ENCODE measurements at regions not wholly inside any gene's neighbourhood (a gene's known extent, or its start where the extent isn't known, plus 50 kb on each side); places are given as distances from the start of the nearest gene placed in this dataset.

DNA sequence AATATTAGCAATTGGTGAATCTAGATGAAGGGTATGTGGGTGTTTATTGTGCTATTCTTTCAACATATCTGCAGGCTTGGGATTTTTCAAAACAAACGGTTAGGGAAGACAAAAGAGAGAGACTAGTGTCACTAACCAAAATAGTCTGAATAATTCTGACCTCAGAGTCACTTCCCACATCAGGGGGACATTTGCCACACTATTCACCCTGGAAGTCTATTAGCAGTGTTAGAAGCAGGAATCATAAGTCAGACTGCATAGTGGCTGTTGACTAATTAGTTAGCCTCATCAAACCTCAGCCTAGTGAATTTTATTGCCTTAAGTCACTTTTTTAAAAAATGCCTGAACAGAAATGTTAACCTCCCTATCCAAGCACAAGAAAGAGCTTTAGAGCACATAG, 169.2 kb upstream of the RGMB start:
- Histone ChIP-seq H3K27me3 (ENCODE audit: control insufficient read depth, insufficient read depth, low read length) (no peaks in the 10 kb centered on the region), H3K4me3 (ENCODE audit: low read depth in 2 of 2, low read length in 2 of 2) (no peak overlapping the region), H3K9me3 (ENCODE audit: control insufficient read depth, insufficient read depth, low read depth, low read length) (no peaks in the 10 kb centered on the region), H3K4me1 (ENCODE audit: control insufficient read depth, insufficient read depth, low read length) (no peaks in the 10 kb centered on the region), H3K36me3 (ENCODE audit: control insufficient read depth, insufficient read depth, low read length) (no peaks in the 10 kb centered on the region), H3K27ac (ENCODE audit: low read length) (no peak overlapping the region)
- POLR2A ChIA-PET, result no interaction called here
- ATAC-seq (no peak), DNase-seq (ENCODE audit: low read depth, low spot score) (no peak)
- intact Hi-C loops (cut with micrococcal nuclease; ENCODE audit: unreplicated experiment), result no loop called here
- CTCF ChIA-PET, result no interaction called here
- in situ Hi-C loops (cut with HindIII; ENCODE audit: low pct_unique_long_range_greater_than_20kb, low sequenced_read_pairs), result no loop called here
- TF ChIP-seq SIN3A (IDR thresholded peaks at IDR 0.05; ENCODE audit: borderline replicate concordance, insufficient read depth, low read depth, low read length), result no peak
- TF ChIP-seq TCF7L2 (IDR thresholded peaks at IDR 0.05; ENCODE audit: low read depth, low read length), result no peak
- TF ChIP-seq, protein P1, sequence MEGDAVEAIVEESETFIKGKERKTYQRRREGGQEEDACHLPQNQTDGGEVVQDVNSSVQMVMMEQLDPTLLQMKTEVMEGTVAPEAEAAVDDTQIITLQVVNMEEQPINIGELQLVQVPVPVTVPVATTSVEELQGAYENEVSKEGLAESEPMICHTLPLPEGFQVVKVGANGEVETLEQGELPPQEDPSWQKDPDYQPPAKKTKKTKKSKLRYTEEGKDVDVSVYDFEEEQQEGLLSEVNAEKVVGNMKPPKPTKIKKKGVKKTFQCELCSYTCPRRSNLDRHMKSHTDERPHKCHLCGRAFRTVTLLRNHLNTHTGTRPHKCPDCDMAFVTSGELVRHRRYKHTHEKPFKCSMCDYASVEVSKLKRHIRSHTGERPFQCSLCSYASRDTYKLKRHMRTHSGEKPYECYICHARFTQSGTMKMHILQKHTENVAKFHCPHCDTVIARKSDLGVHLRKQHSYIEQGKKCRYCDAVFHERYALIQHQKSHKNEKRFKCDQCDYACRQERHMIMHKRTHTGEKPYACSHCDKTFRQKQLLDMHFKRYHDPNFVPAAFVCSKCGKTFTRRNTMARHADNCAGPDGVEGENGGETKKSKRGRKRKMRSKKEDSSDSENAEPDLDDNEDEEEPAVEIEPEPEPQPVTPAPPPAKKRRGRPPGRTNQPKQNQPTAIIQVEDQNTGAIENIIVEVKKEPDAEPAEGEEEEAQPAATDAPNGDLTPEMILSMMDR (IDR thresholded peaks at IDR 0.05), result no peak
- TF ChIP-seq, protein P2, sequence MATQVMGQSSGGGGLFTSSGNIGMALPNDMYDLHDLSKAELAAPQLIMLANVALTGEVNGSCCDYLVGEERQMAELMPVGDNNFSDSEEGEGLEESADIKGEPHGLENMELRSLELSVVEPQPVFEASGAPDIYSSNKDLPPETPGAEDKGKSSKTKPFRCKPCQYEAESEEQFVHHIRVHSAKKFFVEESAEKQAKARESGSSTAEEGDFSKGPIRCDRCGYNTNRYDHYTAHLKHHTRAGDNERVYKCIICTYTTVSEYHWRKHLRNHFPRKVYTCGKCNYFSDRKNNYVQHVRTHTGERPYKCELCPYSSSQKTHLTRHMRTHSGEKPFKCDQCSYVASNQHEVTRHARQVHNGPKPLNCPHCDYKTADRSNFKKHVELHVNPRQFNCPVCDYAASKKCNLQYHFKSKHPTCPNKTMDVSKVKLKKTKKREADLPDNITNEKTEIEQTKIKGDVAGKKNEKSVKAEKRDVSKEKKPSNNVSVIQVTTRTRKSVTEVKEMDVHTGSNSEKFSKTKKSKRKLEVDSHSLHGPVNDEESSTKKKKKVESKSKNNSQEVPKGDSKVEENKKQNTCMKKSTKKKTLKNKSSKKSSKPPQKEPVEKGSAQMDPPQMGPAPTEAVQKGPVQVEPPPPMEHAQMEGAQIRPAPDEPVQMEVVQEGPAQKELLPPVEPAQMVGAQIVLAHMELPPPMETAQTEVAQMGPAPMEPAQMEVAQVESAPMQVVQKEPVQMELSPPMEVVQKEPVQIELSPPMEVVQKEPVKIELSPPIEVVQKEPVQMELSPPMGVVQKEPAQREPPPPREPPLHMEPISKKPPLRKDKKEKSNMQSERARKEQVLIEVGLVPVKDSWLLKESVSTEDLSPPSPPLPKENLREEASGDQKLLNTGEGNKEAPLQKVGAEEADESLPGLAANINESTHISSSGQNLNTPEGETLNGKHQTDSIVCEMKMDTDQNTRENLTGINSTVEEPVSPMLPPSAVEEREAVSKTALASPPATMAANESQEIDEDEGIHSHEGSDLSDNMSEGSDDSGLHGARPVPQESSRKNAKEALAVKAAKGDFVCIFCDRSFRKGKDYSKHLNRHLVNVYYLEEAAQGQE (IDR thresholded peaks at IDR 0.05; ENCODE audit: insufficient read depth in 1 of 2, low read depth in 2 of 2, low read length in 1 of 2), result no peak
- no peak for TF ChIP-seq POLR2AphosphoS5 (IDR thresholded peaks at IDR 0.05; ENCODE audit: low read depth, low read length)
- no TSS peak for BruUV-seq (replicated peaks)

DNA sequence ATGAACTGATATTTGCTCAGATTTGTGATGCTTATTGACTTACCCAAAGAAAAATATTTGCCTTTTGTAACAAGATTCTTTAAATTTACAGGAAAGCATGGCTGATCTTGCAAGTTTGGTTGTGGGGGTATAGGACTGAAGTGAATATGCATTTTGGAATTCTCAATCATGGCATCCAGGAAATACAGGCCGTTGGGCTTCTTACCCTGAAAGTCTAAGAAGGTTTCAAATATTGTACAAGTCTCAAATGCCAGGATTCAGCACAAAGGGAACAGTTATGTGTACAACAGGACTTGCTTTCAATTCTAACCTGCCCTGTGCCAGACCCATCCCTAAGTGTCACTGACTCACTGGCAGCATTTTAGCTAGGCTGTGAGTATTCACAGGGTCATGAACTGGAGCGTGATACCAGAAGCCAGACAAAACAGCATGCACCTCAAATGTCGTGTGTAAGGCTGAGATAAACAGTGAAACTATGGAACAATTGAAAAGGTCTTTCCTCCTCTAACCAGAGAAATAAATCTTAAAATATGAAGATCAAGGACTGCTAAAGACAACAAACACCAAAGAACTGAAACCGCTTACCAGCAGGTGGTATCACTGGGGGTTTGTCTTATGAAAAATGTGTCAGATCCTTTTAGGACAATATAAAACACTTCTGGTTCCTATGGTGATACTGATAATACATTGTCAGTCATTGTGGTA, 168.6 kb upstream of the RGMB start:
- TF ChIP-seq SIN3A (IDR thresholded peaks at IDR 0.05; ENCODE audit: borderline replicate concordance, insufficient read depth, low read depth, low read length), result no peak
- ChIA-PET POLR2A (no interaction called here), CTCF (no interaction called here)
- intact Hi-C loops (cut with micrococcal nuclease; ENCODE audit: unreplicated experiment), result no loop called here
- Histone ChIP-seq H3K27ac (ENCODE audit: low read length) (no peak overlapping the region), H3K9me3 (ENCODE audit: control insufficient read depth, insufficient read depth, low read depth, low read length) (no peaks in the 10 kb centered on the region), H3K4me3 (ENCODE audit: low read depth in 2 of 2, low read length in 2 of 2) (no peak overlapping the region), H3K4me1 (ENCODE audit: control insufficient read depth, insufficient read depth, low read length) (no peaks in the 10 kb centered on the region), H3K36me3 (ENCODE audit: control insufficient read depth, insufficient read depth, low read length) (no peaks in the 10 kb centered on the region), H3K27me3 (ENCODE audit: control insufficient read depth, insufficient read depth, low read length) (no peaks in the 10 kb centered on the region)
- DNase-seq (ENCODE audit: low read depth, low spot score), result no peak
- in situ Hi-C loops (cut with HindIII; ENCODE audit: low pct_unique_long_range_greater_than_20kb, low sequenced_read_pairs), result no loop called here
- ATAC-seq, result no peak
- no TSS peak for BruUV-seq (replicated peaks)

DNA sequence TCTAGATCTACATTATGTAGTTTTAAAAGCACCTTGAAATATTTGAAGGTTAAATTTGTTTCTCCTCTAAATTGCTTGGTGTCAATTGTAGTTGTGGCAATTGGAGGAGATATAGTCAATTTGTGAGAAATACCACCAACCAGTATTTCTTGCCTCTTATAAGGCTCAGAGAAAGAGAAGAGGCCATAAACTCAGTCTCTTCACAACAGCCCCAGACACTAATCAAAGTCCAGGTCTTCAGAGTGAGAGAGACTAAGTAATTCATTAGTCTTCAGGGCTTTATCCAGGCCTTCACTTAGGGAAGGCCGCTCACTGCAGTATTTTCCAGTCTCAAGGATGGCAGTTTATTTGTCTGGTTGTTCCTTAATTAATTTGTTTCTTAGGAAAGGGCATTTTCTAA, 168.0 kb upstream of the RGMB start:
- in situ Hi-C loops (cut with HindIII; ENCODE audit: low pct_unique_long_range_greater_than_20kb, low sequenced_read_pairs) (no loop called here), intact Hi-C loops (cut with micrococcal nuclease; ENCODE audit: unreplicated experiment) (no loop called here)
- Histone ChIP-seq H3K27me3 (ENCODE audit: control insufficient read depth, insufficient read depth, low read length) (no peaks in the 10 kb centered on the region), H3K9me3 (ENCODE audit: control insufficient read depth, insufficient read depth, low read depth, low read length) (no peaks in the 10 kb centered on the region), H3K27ac (ENCODE audit: low read length) (no peak overlapping the region), H3K4me3 (ENCODE audit: low read depth in 2 of 2, low read length in 2 of 2) (no peak overlapping the region), H3K36me3 (ENCODE audit: control insufficient read depth, insufficient read depth, low read length) (no peaks in the 10 kb centered on the region), H3K4me1 (ENCODE audit: control insufficient read depth, insufficient read depth, low read length) (no peaks in the 10 kb centered on the region)
- no peak for ATAC-seq
- TF ChIP-seq, protein P1 (IDR thresholded peaks at IDR 0.05), result no peak
- TF ChIP-seq TCF7L2 (IDR thresholded peaks at IDR 0.05; ENCODE audit: low read depth, low read length), result no peak
- TF ChIP-seq, protein P2 (IDR thresholded peaks at IDR 0.05; ENCODE audit: insufficient read depth in 1 of 2, low read depth in 2 of 2, low read length in 1 of 2), result no peak
- TF ChIP-seq SIN3A (IDR thresholded peaks at IDR 0.05; ENCODE audit: borderline replicate concordance, insufficient read depth, low read depth, low read length), result no peak
- TF ChIP-seq POLR2AphosphoS5 (IDR thresholded peaks at IDR 0.05; ENCODE audit: low read depth, low read length), result no peak
- POLR2A ChIA-PET, result no interaction called here
- DNase-seq (ENCODE audit: low read depth, low spot score), result no peak
- BruUV-seq (replicated peaks), result no TSS peak
- CTCF ChIA-PET, result no interaction called here
